ENCODE measurements at regions not wholly inside any gene's neighbourhood (a gene's known extent, or its start where the extent isn't known, plus 50 kb on each side); places are given as distances from the start of the nearest gene placed in this dataset.

GRCh38 chr7:17463511-17464085 is 165.1 kb downstream of the AHR start:
- H3K4me3 ChIP-seq (ENCODE audit: low read depth, low read length): no peak overlapping the region
- no peak overlapping the region for H3K27ac ChIP-seq
- H3K27me3 ChIP-seq (replicated peaks): no peaks in the 10 kb centered on the region
- DNase-seq: no peak
- in situ Hi-C loops (cut with HindIII; ENCODE audit: low pct_ligation_motif_present, low sequenced_read_pairs): no loop called here
- no peak for TF ChIP-seq CTCF (IDR thresholded peaks at IDR 0.05; ENCODE audit: low read depth, low read length, missing control alignments)
- no peaks in the 10 kb centered on the region for H3K36me3 ChIP-seq (replicated peaks)

- TF ChIP-seq CTCF (IDR thresholded peaks at IDR 0.05; ENCODE audit: low read depth, low read length, missing control alignments): no peak
- H3K36me3 ChIP-seq (replicated peaks): no peaks in the 10 kb centered on the region
- no peak for DNase-seq
- H3K27me3 ChIP-seq (replicated peaks): no peaks in the 10 kb centered on the region
- no peak overlapping the region for H3K27ac ChIP-seq
- in situ Hi-C loops (cut with HindIII; ENCODE audit: low pct_ligation_motif_present, low sequenced_read_pairs): no loop called here
- H3K4me3 ChIP-seq (ENCODE audit: low read depth, low read length): no peak overlapping the region
Observed at GRCh38 chr7:17466216-17466615, 167.8 kb downstream of the AHR start.

GRCh38 chr7:17467386-17467945 is 169.0 kb downstream of the AHR start:
- no peak overlapping the region for H3K27ac ChIP-seq
- H3K4me3 ChIP-seq (ENCODE audit: low read depth, low read length): no peak overlapping the region
- no peaks in the 10 kb centered on the region for H3K36me3 ChIP-seq (replicated peaks)
- no peak for TF ChIP-seq CTCF (IDR thresholded peaks at IDR 0.05; ENCODE audit: low read depth, low read length, missing control alignments)
- no peak for DNase-seq
- in situ Hi-C loops (cut with HindIII; ENCODE audit: low pct_ligation_motif_present, low sequenced_read_pairs): no loop called here
- no peaks in the 10 kb centered on the region for H3K27me3 ChIP-seq (replicated peaks)

GRCh38 chr7:17471325-17471724 is 172.9 kb downstream of the AHR start:
- in situ Hi-C loops (cut with HindIII; ENCODE audit: low pct_ligation_motif_present, low sequenced_read_pairs): no loop called here
- H3K27ac ChIP-seq: no peak overlapping the region
- H3K4me3 ChIP-seq (ENCODE audit: low read depth, low read length): no peak overlapping the region
- DNase-seq: no peak
- no peak for TF ChIP-seq CTCF (IDR thresholded peaks at IDR 0.05; ENCODE audit: low read depth, low read length, missing control alignments)
- H3K36me3 ChIP-seq (replicated peaks): no peaks in the 10 kb centered on the region
- H3K27me3 ChIP-seq (replicated peaks): no peaks in the 10 kb centered on the region

GRCh38 chr7:17472518-17472917 is 174.1 kb downstream of the AHR start:
- no peaks in the 10 kb centered on the region for H3K27me3 ChIP-seq (replicated peaks)
- in situ Hi-C loops (cut with HindIII; ENCODE audit: low pct_ligation_motif_present, low sequenced_read_pairs): no loop called here
- no peak overlapping the region for H3K4me3 ChIP-seq (ENCODE audit: low read depth, low read length)
- H3K36me3 ChIP-seq (replicated peaks): no peaks in the 10 kb centered on the region
- no peak overlapping the region for H3K27ac ChIP-seq
- TF ChIP-seq CTCF (IDR thresholded peaks at IDR 0.05; ENCODE audit: low read depth, low read length, missing control alignments): no peak
- DNase-seq: no peak

GRCh38 chr7:17472939-17473338 is 174.5 kb downstream of the AHR start:
- H3K27me3 ChIP-seq (replicated peaks): no peaks in the 10 kb centered on the region
- no peaks in the 10 kb centered on the region for H3K36me3 ChIP-seq (replicated peaks)
- DNase-seq: no peak
- H3K4me3 ChIP-seq (ENCODE audit: low read depth, low read length): no peak overlapping the region
- in situ Hi-C loops (cut with HindIII; ENCODE audit: low pct_ligation_motif_present, low sequenced_read_pairs): no loop called here
- H3K27ac ChIP-seq: no peak overlapping the region
- TF ChIP-seq CTCF (IDR thresholded peaks at IDR 0.05; ENCODE audit: low read depth, low read length, missing control alignments): no peak

Measured in brain microvascular endothelial cell (primary cell).